ENCODE measurements at regions not wholly inside any gene's neighbourhood (a gene's known extent, or its start where the extent isn't known, plus 50 kb on each side); places are given as distances from the start of the nearest gene placed in this dataset.

- BruUV-seq (replicated peaks), result no TSS peak
- Histone ChIP-seq H3K4me3 (replicated peaks in 1 of 3; ENCODE audit: insufficient read depth in 1 of 3, low read depth in 2 of 3, low read length in 3 of 3) (no peak overlapping the region), H2AFZ (ENCODE audit: low read length) (no peak overlapping the region), H3K4me2 (ENCODE audit: low read depth, low read length) (no peak overlapping the region), H3K36me3 (replicated peaks in 1 of 2; ENCODE audit: control insufficient read depth in 1 of 2, insufficient read depth in 2 of 2, low read length in 2 of 2) (no peaks in the 10 kb centered on the region), H3K27me3 (ENCODE audit: control insufficient read depth in 1 of 2, insufficient read depth in 2 of 2, low read length in 2 of 2) (peaks cover 2 to 11% of the 10 kb centered on the region in 2 experiments; a peak in 3 of 5 replicates), H3K9me3 (ENCODE audit: low read length) (no peaks in the 10 kb centered on the region), H3K79me2 (ENCODE audit: insufficient read depth, low read length) (no peaks in the 10 kb centered on the region), H3K27ac (ENCODE audit: extremely low read length, insufficient read depth, low read length) (no peak overlapping the region), H3K4me1 (ENCODE audit: insufficient read depth, low read length) (no peaks in the 10 kb centered on the region), H3K9ac (ENCODE audit: insufficient read depth, low read depth, low read length) (no peak overlapping the region), H4K20me1 (ENCODE audit: insufficient read depth, low read length) (no peaks in the 10 kb centered on the region)
- no peak for ATAC-seq
- POLR2A ChIA-PET, result interaction anchor here (1.2 kb wide), 1 partner anchor 188 kb away, joined by 4 read pairs; no protein-coding TSS in a partner anchor
- DNase-seq (ENCODE audit: low spot score), result no peak
- TF ChIP-seq RBAK (CRISPR knock-in tag; IDR thresholded peaks at IDR 0.05), result no peak
- TF ChIP-seq ZNF878 (CRISPR knock-in tag; IDR thresholded peaks at IDR 0.05), result no peak
- no peak for TF ChIP-seq TGIF2 (CRISPR knock-in tag; IDR thresholded peaks at IDR 0.05)
- TF ChIP-seq CERS6 (CRISPR knock-in tag; IDR thresholded peaks at IDR 0.05), result no peak
- no peak for TF ChIP-seq RFX3 (CRISPR knock-in tag; IDR thresholded peaks at IDR 0.05)
- TF ChIP-seq THAP7 (CRISPR knock-in tag; IDR thresholded peaks at IDR 0.05), result no peak
- no peak for TF ChIP-seq ZNF230 (CRISPR knock-in tag; IDR thresholded peaks at IDR 0.05)
- TF ChIP-seq ZNF768 (CRISPR knock-in tag; IDR thresholded peaks at IDR 0.05), result no peak
- no peak for TF ChIP-seq ZNF282 (IDR thresholded peaks at IDR 0.05; ENCODE audit: partially characterized antibody)
- TF ChIP-seq KLF11 (CRISPR knock-in tag; IDR thresholded peaks at IDR 0.05), result no peak
- no peak for TF ChIP-seq UBTF (CRISPR knock-in tag; IDR thresholded peaks at IDR 0.05)
- TF ChIP-seq ZBTB7B (CRISPR knock-in tag; IDR thresholded peaks at IDR 0.05), result no peak
- intact Hi-C loops (cut with micrococcal nuclease; ENCODE audit: unreplicated experiment), result no loop called here
- FAIRE-seq, result no peak
- in situ Hi-C loops (cut with HindIII; ENCODE audit: extremely low pct_ligation_motif_present, low pct_unique_long_range_greater_than_20kb), result no loop called here
- CTCF ChIA-PET (ENCODE audit: low intra/inter-chr PET ratio, low total read pairs), result no interaction called here
- WGBS (ENCODE audit: low lambda C conversion rate), result 15% methylated on average over 10 of the region's 10 CpGs
Observed at GRCh38 chr11:8330404-8330803, 66.7 kb upstream of the LMO1 start.

Measured in HepG2 (cell line).